ENCODE measurements at regions not wholly inside any gene's neighbourhood (a gene's known extent, or its start where the extent isn't known, plus 50 kb on each side); places are given as distances from the start of the nearest gene placed in this dataset.

DNA sequence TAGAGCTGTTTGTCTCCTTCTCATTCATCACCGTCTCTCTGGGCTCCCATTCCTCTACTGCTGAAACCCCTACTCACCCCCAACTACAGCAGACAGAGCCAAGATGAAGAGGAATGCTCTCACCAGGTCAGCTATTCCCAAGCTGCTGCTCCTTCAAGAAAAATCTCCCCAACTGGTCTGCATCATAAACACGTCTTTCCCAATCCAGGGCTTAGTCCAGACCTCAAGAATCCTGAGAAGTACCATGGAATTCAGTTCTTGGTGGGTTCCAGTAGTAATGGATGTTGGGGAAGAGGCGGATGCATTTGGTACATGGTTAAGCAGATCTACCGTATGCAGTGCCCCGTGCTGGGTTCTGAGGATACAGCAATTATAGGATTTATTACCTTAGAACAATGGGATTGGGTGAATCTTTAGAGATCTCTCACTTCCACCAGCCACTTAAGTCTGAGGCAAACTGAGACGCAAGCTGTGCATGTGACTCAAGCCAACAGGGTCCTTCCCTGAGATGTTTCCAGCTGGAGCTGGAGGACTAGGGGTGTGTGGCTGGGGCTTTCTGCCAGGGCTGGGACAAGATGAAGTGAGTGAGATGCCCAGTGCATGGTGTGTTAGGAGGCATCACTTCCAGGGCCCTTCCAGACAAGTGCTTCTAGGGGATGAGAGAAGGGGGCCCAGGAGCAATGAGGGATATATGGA is 232.7 kb upstream of the CDH5 start:
- no peak for DNase-seq

DNA sequence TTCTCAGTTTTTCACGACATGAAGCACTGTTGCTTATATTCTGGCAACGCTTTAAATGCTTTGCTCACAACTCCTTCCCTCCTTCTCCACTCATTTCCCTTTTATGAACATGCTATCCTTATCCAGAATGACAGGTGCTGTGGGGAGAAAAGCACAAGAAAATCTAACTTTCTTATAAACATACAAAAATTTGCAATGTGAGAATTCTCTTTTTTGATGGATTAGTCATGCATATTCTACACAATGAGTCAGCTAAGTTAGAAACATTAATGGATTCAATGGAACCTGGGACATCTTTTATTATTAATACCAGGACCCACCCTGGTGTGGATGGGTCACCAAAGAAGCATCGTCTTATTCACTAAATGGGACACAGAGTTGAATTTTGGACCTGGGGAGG is 234.6 kb upstream of the CDH5 start:
- no peak for DNase-seq

DNA sequence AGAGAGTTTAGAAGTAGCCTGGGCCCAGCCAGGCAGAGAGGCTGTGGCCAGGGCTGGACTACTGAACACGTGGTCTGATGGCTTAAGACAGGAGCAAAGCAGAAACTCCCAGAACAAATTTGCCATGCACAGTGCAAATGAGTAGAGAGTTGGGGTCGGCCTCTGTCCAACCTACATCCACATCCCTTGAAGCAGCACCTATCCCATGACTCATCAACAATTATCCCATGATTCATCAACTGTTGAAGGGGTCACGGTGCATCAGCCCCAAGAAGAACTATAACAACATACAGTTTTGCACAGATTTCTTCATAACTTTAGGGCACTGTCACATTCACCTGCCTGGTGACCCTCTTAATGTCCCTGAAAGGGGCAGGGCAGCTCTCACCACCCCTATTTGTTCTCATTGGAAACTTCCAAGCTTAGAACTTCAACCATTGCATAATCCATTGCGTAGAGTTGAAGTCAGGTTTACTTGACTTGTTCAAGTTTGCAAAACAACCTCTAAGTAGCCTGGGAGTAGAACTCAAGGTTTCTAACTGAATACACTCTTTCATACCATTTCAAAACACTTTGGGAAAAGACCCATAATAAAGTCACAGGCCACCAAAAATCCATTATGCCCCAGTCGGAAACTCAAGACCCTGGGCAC is 235.2 kb upstream of the CDH5 start:
- no peak for DNase-seq

DNA sequence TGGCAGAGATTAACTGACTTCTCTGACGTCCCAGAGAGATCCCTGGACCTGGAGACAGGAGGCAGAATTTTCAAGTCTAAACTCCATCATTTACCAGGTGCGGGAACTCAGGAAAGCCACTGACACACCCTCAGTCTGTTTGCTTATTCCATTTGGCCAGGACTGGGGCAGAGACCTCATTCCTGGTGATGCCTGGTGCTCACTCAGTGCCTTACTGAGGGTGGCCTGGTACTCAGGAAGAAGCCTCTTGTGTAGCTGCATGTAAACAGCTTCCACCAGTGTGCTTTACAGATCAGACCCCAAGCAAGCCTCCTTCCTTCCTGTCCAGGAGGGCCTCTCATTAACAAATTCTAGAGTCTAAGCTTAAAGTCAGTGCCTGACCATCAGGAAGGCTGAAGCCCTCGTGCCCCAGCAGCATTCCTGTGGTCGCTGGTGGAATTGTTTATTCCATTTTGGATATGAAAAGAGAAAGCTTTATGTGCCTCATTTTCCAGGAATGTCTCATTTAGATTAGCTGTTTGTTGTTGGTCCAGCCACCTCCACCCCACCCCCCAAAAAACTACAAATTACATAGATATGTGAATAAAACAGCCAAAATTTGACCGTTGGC is 236.1 kb upstream of the CDH5 start:
- DNase-seq, result no peak

DNA sequence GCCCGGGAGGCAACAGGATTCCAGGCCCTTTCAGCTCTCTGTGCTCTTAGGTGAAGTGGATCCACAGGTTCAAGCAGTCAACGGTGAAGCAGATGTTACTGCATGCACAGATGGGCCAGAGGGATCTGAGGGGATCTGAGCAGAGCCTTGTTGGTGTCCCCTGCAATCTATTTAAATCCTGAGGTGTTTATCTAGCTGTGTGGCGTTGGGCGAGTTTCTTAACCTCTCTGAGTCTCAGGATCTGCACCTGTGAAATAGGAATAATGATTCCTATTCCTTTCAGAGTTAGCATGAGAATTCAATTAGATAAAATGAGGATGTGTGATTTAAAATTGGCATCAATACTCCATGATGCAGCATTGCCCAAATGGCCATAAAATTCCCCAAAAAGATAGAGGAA is 237.3 kb upstream of the CDH5 start:
- no peak for DNase-seq

DNA sequence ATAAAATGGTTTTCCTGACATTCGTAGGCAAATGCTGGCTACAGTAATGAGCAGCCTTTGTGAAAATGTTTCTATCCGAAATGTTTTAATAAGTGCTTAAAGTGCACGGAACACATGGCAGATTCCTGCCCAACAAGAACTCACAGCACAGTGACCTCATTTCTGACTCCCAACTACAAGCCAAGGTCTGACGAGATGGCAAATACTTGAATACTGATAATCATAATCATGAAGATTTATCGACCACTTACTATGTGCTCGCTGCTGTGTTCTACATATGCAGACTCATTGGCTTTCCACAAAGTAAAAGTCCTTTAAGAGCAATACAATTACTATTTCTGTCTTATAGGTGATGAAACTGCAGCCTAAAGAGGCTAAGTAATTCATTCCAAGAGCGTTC is 238.1 kb upstream of the CDH5 start:
- DNase-seq, result no peak

DNA sequence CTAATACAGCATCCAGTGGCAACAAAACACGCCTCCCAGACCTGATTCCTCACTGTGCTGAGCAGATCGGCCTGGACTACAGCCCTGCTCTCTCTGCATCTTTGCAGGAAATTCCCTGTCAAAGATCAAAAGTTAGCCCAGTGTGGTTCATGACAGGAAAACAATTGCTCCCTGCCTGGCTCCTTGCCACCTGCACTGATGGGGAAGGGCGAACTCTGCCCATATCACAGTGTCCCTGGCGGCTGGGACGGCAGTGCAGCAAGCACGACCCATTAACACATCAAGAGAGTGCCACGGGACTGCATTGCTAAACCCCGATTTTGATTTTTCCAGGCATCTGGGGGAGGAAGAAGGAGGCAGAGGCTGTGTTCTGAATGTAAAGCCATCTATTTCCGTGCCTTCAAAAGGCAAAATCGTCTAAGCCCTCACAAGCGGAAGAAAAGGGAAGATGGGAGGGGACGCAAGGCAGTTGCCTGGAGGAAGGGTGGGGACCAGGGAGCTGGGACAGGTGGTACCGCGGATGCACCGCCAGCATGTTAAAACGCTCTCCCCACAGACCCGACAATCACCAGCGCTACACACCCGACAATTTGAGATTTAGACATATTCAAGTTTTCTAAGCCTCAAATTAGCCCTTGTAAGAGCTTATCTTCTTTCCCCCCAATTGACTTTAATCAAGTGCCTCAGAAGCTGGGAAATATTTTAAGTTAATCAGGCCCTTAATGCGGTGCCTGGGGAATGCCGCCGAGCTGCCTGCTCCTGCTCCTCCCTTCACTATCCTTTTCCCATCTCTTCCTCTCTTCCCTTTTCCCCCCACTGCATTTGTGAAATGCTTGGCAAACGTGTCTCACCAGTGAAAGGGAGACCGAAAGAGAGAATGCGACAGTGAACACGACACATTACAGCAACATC is 238.8 kb upstream of the CDH5 start:
- no peak for DNase-seq

DNA sequence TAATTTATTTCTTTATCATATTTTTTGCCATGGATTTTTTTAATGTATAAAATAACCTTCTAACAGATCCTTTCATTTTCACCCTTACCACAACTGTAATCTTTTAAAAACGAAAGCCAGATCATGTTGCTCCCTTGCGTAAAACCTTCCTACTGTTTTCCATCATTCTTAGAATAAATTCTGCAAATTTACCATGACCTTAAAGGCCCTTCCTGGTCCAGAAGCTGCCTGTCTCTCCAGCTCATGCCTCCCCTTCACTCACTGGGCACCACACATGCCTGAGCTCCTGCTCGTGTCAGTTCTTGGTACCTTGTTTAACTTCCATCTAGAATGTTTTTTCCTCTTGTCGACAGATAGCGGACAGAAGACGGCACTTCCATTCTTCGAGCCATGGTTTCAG is 245.0 kb upstream of the CDH5 start:
- no peak for DNase-seq

DNA sequence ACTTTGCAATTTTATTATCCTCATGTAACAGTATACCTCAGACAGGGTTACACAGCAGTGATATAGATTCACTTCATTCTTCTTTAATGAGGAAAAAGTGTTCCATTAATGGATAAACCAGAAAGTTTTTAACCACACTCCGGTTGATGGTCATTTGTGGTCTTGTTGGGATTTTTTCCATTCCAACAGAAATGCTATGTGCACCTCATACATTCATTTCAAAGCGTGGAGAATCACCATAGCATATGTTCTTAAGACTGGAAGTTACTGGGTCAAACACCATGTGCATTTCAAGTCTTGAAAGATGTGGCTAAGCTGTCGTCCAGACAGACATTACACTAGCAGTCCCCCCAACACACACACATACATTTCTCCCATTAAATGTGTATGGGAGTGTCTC is 245.8 kb upstream of the CDH5 start:
- DNase-seq, result no peak

DNA sequence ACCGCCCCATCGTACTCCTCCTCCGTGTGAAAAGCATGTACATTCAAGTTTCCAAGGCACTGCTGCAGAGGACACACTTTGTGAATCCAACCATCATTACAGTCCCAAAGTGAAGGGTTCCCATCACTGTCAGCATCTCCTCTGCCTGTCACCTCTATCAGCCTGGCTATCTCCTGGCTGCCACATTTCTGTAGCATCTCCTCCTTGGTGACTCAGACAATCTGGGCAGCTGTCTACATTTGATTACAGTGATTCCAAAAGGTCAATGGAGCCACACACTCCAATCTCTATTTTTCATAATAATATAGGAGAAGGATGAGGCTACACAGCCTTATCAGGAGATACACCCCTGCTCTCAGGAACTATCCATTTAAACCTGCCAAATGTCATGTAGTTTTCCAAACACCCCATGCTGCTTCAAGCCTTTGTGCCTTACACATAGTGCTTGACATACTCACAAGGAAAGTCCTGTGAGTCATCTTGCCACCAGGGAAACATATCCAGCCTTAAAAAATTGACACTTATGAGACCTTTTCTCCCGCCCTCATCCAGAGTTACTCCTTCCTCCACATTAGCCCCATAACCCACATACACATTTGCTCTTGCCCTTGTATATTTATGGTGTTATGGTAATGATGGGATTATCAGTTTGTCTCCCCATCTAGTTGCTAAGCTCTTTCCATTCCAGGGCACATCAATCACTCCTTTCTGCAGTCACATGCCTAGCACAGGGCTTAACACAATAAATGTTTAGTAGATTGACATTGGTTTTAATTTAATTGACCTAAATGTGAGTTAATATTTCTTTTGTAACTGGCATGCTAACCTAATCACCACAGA is 250.1 kb upstream of the CDH5 start:
- DNase-seq, result no peak

DNA sequence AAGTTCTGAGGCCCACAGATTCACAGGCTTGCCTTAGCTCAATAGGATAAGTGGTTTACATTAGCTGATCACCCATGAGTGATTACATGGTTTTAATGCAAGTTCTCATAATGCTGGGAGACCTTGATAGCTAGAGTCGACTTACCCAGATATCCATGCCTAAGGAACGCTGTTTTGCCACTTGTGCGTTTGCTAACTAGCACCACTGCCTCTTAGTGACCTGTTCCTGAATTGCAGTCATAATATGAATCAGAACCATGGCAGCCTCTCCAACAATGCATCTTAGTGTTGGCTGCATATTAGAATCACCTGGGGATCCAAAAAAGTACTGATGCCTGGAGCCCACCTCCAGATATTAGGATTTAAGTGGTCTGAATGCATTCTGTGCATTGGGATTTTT is 251.1 kb upstream of the CDH5 start:
- DNase-seq, result no peak

DNA sequence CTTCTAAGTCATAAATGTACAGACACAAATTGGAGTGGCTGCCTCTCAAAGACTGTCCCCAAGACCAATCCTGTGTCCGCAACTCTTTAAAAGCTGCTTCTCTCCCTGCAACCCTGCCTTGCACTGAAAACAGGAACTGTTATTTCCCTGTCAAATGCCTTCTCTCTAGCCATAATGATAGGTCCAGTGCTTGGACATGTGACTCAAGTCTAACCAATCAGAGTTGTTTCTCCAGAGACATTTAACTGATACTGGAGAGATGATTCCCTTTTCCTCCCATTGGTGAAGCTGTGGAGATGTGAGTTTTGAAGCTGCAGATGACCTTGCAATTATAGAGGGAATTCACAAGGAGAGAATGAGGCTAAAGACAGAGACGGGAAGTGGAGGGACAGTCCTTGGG is 253.3 kb upstream of the CDH5 start:
- no peak for DNase-seq

DNA sequence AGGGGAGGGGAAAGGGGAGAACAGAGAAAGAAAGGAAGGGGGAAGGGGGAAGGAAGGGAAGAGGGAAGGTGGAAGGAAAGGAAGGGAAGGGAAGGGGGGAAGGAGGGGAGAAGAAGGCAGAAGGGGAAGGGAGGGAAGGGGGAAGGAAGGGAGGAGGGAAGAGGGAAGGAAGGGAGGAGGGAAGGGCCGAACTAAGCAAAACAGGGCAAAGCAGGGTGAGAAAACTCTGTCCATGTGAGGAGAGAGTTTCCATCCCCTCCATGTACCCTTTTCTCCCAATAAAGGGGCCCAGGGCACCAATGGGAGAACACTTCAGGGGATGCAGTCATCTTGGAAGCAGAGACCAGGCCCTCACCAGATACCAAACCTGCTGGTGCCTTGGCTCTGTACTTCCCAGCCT is 256.8 kb upstream of the CDH5 start:
- no peak for DNase-seq

DNA sequence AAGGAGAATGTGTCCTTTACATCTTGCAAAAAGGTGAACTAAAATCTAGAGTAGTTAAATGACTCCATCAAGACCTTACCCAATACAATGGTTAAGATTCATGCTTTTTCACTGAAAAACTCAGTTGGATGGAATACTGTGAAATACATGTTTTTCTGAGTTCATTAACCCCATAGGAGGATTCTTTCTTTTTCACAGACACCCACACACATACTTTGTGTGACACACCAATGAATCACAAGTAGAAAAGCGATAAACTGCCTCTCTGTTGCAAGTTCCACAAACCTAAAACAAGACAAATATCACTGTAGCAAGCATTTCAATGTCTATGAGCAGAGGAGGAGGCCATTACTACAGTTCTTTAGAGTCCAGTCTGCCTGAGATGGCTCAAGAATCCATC is 258.8 kb upstream of the CDH5 start:
- DNase-seq, result no peak

DNA sequence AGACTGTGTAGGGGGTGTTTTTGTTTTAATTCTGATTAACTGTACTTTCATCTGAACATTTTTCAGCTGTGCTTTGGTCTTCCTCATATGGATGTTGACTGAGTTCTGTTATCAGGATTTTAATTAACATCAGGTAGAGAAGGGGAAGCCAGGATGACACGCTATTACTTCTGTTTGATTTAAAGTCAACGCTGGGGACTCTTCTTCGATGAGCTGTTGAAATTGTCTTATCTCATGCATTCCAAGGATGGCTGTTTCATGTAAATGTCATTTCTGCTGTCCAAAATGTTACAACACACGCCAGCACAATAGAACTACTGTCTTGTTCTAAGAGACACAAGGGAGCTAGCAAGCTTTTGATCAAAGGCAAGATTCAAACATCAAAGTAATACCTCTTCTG is 263.3 kb upstream of the CDH5 start:
- DNase-seq, result no peak

DNA sequence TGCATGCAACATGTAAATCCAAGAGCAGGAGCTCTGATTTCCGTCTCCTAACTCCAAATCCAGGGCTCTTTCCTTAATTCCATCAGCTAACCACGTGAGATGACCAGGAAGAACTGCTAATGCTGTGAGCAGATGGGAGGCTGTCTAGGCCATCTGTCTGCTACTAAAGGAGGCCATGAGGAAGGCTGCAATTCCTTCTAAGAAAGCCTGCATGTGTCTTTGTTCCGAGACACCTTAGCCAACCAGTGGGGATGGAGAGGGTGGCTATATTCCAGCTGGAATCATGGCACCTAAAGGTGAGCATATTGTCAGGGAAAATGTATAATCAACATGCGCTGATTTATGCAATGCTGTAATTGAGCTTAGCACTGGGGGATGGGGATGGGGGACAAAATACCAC is 267.2 kb upstream of the CDH5 start:
- DNase-seq, result no peak

DNA sequence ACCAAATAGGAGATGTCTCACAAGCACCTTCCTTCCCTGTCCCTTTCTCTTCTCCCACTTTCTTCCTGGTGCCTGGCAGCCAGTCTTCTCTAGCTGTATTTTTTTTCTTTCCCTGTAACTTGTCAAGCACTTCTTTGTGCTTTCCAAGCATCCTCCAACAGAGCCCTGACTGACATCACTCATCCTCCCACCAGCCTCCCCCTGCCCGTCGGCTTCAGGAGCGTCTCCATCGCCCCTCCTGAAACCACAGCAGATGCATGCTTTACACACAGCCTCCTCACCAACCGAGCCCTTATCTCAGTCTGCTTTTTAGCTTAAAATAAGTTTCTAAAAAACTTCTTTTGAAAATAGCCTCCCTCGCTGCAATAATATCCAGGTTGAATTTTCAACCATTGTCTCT is 268.7 kb upstream of the CDH5 start:
- DNase-seq, result no peak

DNA sequence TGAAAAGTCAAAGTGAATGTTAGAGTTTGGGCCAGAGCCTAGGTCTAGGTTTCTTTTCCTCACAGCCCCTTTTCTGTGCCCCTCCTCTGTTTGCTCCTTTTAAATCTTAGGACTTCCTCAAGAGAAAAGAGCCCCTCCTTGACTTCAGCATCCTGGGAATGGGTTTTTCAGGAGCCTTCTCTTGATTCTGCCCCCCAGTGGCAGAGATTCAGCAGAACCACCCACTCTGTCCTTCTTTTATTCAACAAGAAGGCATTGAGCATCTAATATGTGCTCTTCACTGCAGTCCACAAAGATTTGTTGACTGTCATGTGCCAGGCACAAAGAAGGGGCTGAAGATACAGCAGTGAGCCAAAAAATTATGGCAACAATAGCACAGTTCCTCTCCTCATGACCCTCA is 270.8 kb upstream of the CDH5 start:
- DNase-seq, result no peak

DNA sequence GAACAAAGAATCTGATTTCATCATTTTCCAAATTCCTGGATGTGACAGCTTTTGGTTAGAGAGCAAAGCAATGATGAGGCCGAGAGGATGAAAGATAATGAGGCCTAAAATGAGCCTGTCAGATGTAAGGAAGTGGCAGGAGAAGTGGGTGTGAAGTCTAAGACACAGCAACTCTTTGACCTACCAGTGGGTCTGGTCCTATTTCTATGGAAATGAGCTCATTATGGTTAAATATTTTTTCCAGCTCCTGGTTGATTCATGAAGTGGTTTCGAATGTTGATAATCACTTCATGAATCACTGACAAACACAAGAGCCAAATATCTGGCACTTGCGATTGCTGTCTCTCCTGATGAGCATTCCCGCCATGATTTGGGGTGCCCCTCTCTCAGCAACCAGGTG is 273.3 kb upstream of the CDH5 start:
- DNase-seq, result no peak

DNA sequence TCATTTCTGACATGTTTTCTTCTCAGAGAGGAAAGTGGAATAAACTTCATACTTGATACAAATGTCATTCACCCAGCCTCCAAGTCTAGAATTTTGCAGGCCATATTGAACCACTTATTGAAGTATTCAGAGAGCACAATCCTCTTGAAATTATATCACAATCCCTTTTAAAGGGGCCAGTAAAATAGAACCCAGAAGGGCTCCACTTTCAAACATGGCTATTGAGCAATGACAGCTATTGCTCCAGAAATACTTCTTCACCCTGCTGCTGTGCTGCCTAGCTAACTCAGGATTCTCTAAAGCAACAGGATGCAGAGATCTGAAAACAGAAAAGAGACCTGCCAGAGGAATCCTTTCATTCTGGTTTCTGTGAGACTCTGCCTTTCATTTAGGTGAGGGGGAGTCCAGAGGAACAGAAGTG is 275.0 kb upstream of the CDH5 start:
- no peak for DNase-seq

DNA sequence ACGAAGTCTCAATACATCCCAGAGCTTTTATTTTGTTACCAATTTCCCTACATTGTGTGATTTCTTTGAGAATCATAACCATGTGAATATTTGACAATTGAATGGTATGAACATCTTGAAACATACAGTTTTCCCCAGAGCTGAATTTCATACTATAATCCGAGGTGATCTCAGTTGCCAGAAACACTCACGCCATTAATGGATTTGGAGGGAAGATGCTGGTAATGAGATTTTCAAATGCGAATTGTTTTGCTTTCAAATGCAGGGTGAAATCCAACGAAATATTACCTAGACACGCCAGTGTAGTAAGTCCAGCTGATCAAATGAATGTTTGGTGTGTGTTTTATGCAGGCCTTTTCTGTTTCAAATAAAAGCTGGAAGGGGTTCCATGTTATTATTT is 277.8 kb upstream of the CDH5 start:
- no peak for DNase-seq

DNA sequence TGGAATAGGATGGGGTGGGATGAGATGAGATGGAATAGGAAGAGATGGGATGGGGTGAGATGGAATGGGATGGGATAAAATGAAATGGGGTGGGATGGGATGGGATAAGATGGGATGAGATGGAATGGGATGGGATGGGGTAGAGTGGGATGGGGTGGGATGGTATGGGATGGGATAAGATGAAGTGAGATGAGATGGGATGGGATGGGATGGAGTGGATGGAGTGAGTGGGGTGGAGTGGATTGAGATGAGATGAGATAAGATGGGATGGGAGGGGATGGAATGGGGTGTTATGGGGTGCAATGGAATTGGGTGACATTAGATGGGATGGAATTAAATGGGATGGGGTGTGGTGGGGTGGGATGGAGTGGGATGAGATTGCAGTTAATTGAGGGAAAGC is 279.2 kb upstream of the CDH5 start:
- DNase-seq, result no peak

DNA sequence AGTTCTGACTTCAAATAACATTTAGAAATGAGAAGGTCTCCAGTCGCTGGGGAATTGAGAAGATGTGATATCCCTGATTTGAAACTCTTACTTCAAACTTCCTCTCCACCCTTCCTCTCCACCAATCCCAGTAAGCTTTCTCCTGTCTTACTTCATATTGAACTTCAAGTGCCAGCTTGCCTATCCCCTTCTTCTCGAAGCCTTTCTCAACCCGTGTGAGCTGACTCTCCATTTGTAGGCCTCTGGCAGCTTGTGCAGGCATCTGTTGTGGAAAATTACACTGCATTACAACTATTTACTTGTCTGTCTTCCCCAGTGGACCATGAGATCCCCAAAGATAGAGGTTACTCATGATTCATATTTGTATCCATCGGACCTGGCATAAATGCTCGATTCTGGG is 280.8 kb upstream of the CDH5 start:
- DNase-seq, result no peak

Data from GF-D8 (cell line).